H9 (cell line): ENCODE measurements at regions not wholly inside any gene's neighbourhood (a gene's known extent, or its start where the extent isn't known, plus 50 kb on each side); places are given as distances from the start of the nearest gene placed in this dataset.

Experiments
- DNase-seq: peaks from one replicate; pipeline ENCODE4 v3.0.0-alpha.2; 2017
- H2AFZ ChIP-seq: one replicate; pipeline ENCODE4 v1.6.1; 2013; ENCODE audit warnings: mild to moderate bottlenecking, low read length, control low read depth, moderate library complexity
- H2AK5ac ChIP-seq: 2 replicates; pipeline ENCODE4 v1.6.1; 2013; ENCODE audit warnings: low read length, control low read depth, mixed read lengths; ENCODE audit not compliant: insufficient read length
- H2BK120ac ChIP-seq: one replicate; pipeline ENCODE4 v1.6.1; 2013; ENCODE audit warnings: low read depth, mild to moderate bottlenecking, low read length, control low read depth, inconsistent platforms; ENCODE audit not compliant: poor library complexity, severe bottlenecking
- H2BK12ac ChIP-seq: 2 replicates; pipeline ENCODE4 v1.6.1; 2013; ENCODE audit warnings: low read length, control low read depth, mixed read lengths, low read depth; ENCODE audit not compliant: insufficient read length
- H2BK15ac ChIP-seq: 2 replicates; pipeline ENCODE4 v1.6.1; 2013; ENCODE audit warnings: low read depth, low read length, control low read depth
- H2BK20ac ChIP-seq: one replicate; pipeline ENCODE4 v1.6.1; 2013; ENCODE audit warnings: low read depth, mild to moderate bottlenecking, low read length, control low read depth, inconsistent platforms; ENCODE audit not compliant: poor library complexity, severe bottlenecking
- H2BK5ac ChIP-seq: 2 replicates; pipeline ENCODE4 v1.6.1; 2013; ENCODE audit warnings: low read length, control low read depth, mixed read lengths; ENCODE audit not compliant: insufficient read length
- H3K14ac ChIP-seq: 2 replicates; pipeline ENCODE4 v1.6.1; 2013; ENCODE audit warnings: low read length, control low read depth; ENCODE audit not compliant: insufficient read depth
- H3K18ac ChIP-seq: 2 replicates; pipeline ENCODE4 v1.6.1; 2013; ENCODE audit warnings: low read depth, mild to moderate bottlenecking, mixed read lengths, low read length, control low read depth; ENCODE audit not compliant: insufficient read length
- H3K23ac ChIP-seq: 2 replicates; pipeline ENCODE4 v1.6.1; 2013; ENCODE audit warnings: low read length, control low read depth, mixed read lengths, low read depth; ENCODE audit not compliant: insufficient read length
- H3K23me2 ChIP-seq: 2 replicates; pipeline ENCODE4 v1.6.1; 2013; ENCODE audit warnings: low read depth, mild to moderate bottlenecking, mixed read lengths, low read length, control low read depth; ENCODE audit not compliant: insufficient read length, poor library complexity, severe bottlenecking
- H3K27ac ChIP-seq: 2 replicates; pipeline ENCODE4 v1.5.1; 2013; ENCODE audit warnings: low read length, control low read depth, mixed read lengths, low read depth; ENCODE audit not compliant: insufficient read length
- H3K27me3 ChIP-seq: 2 replicates; pipeline ENCODE4 v1.6.1; 2013; ENCODE audit warnings: low read length, control low read depth, inconsistent platforms; ENCODE audit not compliant: insufficient read depth
- H3K4ac ChIP-seq: 2 replicates; pipeline ENCODE4 v1.6.1; 2013; ENCODE audit warnings: low read depth, mild to moderate bottlenecking, control low read depth, inconsistent platforms, low read length, moderate library complexity
- H3K4me1 ChIP-seq: 2 replicates; pipeline ENCODE4 v1.6.1; 2013; ENCODE audit warnings: low read length, control low read depth, inconsistent platforms; ENCODE audit not compliant: insufficient read depth
- H3K4me2 ChIP-seq: 2 replicates; pipeline ENCODE4 v1.6.1; 2013; ENCODE audit warnings: low read length, control low read depth, mixed read lengths; ENCODE audit not compliant: insufficient read length, insufficient read depth
- H3K56ac ChIP-seq: 2 replicates; pipeline ENCODE4 v1.6.1; 2013; ENCODE audit warnings: low read depth, mild to moderate bottlenecking, mixed read lengths, low read length, control low read depth; ENCODE audit not compliant: insufficient read length
- H3K79me1 ChIP-seq: 2 replicates; pipeline ENCODE4 v1.6.1; 2013; ENCODE audit warnings: low read depth, mild to moderate bottlenecking, moderate library complexity, low read length, control low read depth, inconsistent platforms; ENCODE audit not compliant: insufficient read depth, poor library complexity, severe bottlenecking
- H3K79me2 ChIP-seq: 2 replicates; pipeline ENCODE4 v1.6.1; 2013; ENCODE audit warnings: low read length, control low read depth, inconsistent platforms; ENCODE audit not compliant: insufficient read depth
- H3K9ac ChIP-seq: 2 replicates; pipeline ENCODE4 v1.6.1; 2013; ENCODE audit warnings: low read length, control low read depth, mixed read lengths; ENCODE audit not compliant: insufficient read length; ENCODE audit errors: extremely low read depth
- H3K9me3 ChIP-seq: one replicate; pipeline ENCODE4 v1.6.1; 2013; ENCODE audit warnings: low read depth, low read length, inconsistent platforms; ENCODE audit not compliant: control insufficient read depth
- H3T11ph ChIP-seq: one replicate; pipeline ENCODE4 v1.6.1; 2013; ENCODE audit warnings: mild to moderate bottlenecking, low read length, control low read depth, inconsistent platforms
- H4K20me1 ChIP-seq: one replicate; pipeline ENCODE4 v1.6.1; 2013; ENCODE audit not compliant: control insufficient read depth, insufficient read length, insufficient read depth
- H4K5ac ChIP-seq: 2 replicates; pipeline ENCODE4 v1.6.1; 2013; ENCODE audit warnings: low read depth, mild to moderate bottlenecking, mixed read lengths, low read length, control low read depth; ENCODE audit not compliant: insufficient read length
- H4K8ac ChIP-seq: replicated peaks from 2 replicates; pipeline ENCODE4 v1.6.1; 2013; ENCODE audit warnings: low read length, control low read depth, mixed read lengths, low read depth; ENCODE audit not compliant: insufficient read length
- H4K91ac ChIP-seq: 2 replicates; pipeline ENCODE4 v1.6.1; 2013; ENCODE audit warnings: low read depth, mild to moderate bottlenecking, moderate library complexity, mixed read lengths, low read length, control low read depth; ENCODE audit not compliant: insufficient read length
- H3K27ac Mint-ChIP-seq, 3 experiments: 2 replicates in 2 of 3; 3 replicates in 1 of 3; pipeline ENCODE4 v1.8.0; 2020 to 2021; ENCODE audit warnings: mixed read lengths in 3 of 3, mild to moderate bottlenecking in 1 of 3, moderate library complexity in 1 of 3
- H3K27me3 Mint-ChIP-seq: 2 replicates; pipeline ENCODE4 v1.8.0; 2021; ENCODE audit warnings: low read depth, mild to moderate bottlenecking, moderate library complexity, mixed read lengths
- H3K36me3 Mint-ChIP-seq, 3 experiments: 2 replicates in 2 of 3; 3 replicates in 1 of 3; pipeline ENCODE4 v1.8.0; 2020 to 2021; ENCODE audit warnings: low read depth in 3 of 3, mixed read lengths in 3 of 3; ENCODE audit not compliant: insufficient read depth in 1 of 3
- H3K4me1 Mint-ChIP-seq, 2 experiments: 2 replicates each; pipeline ENCODE4 v1.8.0; 2020; ENCODE audit warnings: mixed read lengths in 2 of 2
- H3K4me3 Mint-ChIP-seq, 2 experiments: 2 replicates in 1 of 2; 3 replicates in 1 of 2; pipeline ENCODE4 v1.8.0; 2020 to 2021; ENCODE audit warnings: mild to moderate bottlenecking in 2 of 2, mixed read lengths in 2 of 2, moderate library complexity in 1 of 2
- H3K9me3 Mint-ChIP-seq, 2 experiments: 2 replicates in 1 of 2; 3 replicates in 1 of 2; pipeline ENCODE4 v1.8.0; 2020; ENCODE audit warnings: mild to moderate bottlenecking in 2 of 2, mixed read lengths in 2 of 2, moderate library complexity in 1 of 2
- WGBS: extraction: QIAGEN DNeasy Blood & Tissue Kit; methylation state at CpG from one replicate; pipeline ENCODE4 v1.1.7; 2013; ENCODE audit warnings: missing lambda C conversion rate, low lambda C conversion rate, mixed read lengths; ENCODE audit not compliant: insufficient read length; ENCODE audit errors: extremely low coverage; 5-methylcytosine and 5-hydroxymethylcytosine counted together
- TF ChIP-seq, protein P1 (sequence below): fragments of 200-600 bp; sonication (generic); conservative IDR thresholded peaks from 3 replicates; pipeline ENCODE4 v1.8.0; 2021; ENCODE audit warnings: antibody characterized with exemption, mild to moderate bottlenecking

DNA sequence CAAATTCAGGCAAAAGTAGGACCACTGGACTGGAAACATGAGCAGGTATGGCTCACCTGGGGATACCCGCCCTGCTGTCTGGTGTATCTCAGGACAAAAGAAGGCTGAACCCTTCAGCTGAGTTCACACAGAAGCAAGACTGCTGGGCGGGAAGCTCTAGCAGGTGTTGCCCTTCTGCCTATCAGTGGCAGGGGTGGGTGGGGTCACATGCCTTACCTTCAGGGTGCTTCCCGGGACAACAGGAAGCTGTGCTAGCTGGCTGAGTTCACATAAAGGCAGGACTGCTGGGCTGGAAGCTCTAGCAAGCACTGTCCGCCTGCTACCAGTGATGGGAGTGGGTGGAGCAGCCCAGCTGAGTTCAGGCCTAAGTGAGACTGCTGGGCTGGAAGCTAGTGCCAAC lies 498.8 kb upstream of the ZNF608 start:
- H3K36me3 Mint-ChIP-seq: peaks cover 0 to 34% (median 12%) of the 10 kb centered on the region in 3 experiments; a peak in 6 of 7 replicates

More for the DNA sequence above, 498.8 kb upstream of the ZNF608 start:
- Mint-ChIP-seq H3K4me1 (no peaks in the 10 kb centered on the region), H3K4me3 (no peak overlapping the region), H3K27me3 (no peaks in the 10 kb centered on the region), H3K9me3 (peaks cover 11 to 16% of the 10 kb centered on the region in 2 experiments; a peak in 4 of 5 replicates), H3K27ac (no peak overlapping the region; a peak in 1 of 7 replicates)
- H3K14ac ChIP-seq: no peak overlapping the region
- no peak overlapping the region for H2BK15ac ChIP-seq
- no peaks in the 10 kb centered on the region for H3K4me1 ChIP-seq
- no peak overlapping the region for H3K9ac ChIP-seq
- H4K20me1 ChIP-seq: no peaks in the 10 kb centered on the region
- no peaks in the 10 kb centered on the region for H3K9me3 ChIP-seq
- H3K27ac ChIP-seq: no peak overlapping the region
- TF ChIP-seq, protein P1, sequence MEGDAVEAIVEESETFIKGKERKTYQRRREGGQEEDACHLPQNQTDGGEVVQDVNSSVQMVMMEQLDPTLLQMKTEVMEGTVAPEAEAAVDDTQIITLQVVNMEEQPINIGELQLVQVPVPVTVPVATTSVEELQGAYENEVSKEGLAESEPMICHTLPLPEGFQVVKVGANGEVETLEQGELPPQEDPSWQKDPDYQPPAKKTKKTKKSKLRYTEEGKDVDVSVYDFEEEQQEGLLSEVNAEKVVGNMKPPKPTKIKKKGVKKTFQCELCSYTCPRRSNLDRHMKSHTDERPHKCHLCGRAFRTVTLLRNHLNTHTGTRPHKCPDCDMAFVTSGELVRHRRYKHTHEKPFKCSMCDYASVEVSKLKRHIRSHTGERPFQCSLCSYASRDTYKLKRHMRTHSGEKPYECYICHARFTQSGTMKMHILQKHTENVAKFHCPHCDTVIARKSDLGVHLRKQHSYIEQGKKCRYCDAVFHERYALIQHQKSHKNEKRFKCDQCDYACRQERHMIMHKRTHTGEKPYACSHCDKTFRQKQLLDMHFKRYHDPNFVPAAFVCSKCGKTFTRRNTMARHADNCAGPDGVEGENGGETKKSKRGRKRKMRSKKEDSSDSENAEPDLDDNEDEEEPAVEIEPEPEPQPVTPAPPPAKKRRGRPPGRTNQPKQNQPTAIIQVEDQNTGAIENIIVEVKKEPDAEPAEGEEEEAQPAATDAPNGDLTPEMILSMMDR: no peak
- H3K56ac ChIP-seq: no peak overlapping the region
- no peak overlapping the region for H2BK120ac ChIP-seq
- H3K79me1 ChIP-seq: no peaks in the 10 kb centered on the region
- no peak overlapping the region for H2AK5ac ChIP-seq
- no peak overlapping the region for H4K8ac ChIP-seq
- H3K23me2 ChIP-seq: no peaks in the 10 kb centered on the region
- H3K23ac ChIP-seq: no peak overlapping the region
- no peak overlapping the region for H3K4ac ChIP-seq
- H2BK5ac ChIP-seq: no peak overlapping the region
- no peaks in the 10 kb centered on the region for H3K27me3 ChIP-seq
- no peak overlapping the region for H3K18ac ChIP-seq
- no peak overlapping the region for H2BK20ac ChIP-seq
- no CpG with 5 or more reads among the region's 4 CpGs for WGBS
- no peak overlapping the region for H3K4me2 ChIP-seq
- no peak overlapping the region for H4K91ac ChIP-seq
- DNase-seq: no peak
- H2BK12ac ChIP-seq: no peak overlapping the region
- H4K5ac ChIP-seq: no peak overlapping the region
- H2AFZ ChIP-seq: no peak overlapping the region
- H3T11ph ChIP-seq: no peak overlapping the region
- no peaks in the 10 kb centered on the region for H3K79me2 ChIP-seq
